Epithelial cell of esophagus (primary cell): ENCODE measurements at regions not wholly inside any gene's neighbourhood (a gene's known extent, or its start where the extent isn't known, plus 50 kb on each side); places are given as distances from the start of the nearest gene placed in this dataset.

Source experiments
- DNase-seq: peaks from one replicate; pipeline ENCODE4 v3.0.0; 2010; ENCODE audit warnings: low read depth
- H3K4me3 ChIP-seq: 2 replicates; pipeline ENCODE4 v1.5.1; 2011; ENCODE audit warnings: mild to moderate bottlenecking, low read length, control low read depth
- TF ChIP-seq, protein P1 (sequence below): IDR thresholded peaks from 2 replicates; pipeline ENCODE4 v1.5.1; 2011; ENCODE audit warnings: low read depth, mild to moderate bottlenecking, low read length, control low read depth, inconsistent platforms; ENCODE audit not compliant: insufficient read depth; ENCODE audit errors: missing control alignments

- DNase-seq: no peak
- TF ChIP-seq, protein P1, sequence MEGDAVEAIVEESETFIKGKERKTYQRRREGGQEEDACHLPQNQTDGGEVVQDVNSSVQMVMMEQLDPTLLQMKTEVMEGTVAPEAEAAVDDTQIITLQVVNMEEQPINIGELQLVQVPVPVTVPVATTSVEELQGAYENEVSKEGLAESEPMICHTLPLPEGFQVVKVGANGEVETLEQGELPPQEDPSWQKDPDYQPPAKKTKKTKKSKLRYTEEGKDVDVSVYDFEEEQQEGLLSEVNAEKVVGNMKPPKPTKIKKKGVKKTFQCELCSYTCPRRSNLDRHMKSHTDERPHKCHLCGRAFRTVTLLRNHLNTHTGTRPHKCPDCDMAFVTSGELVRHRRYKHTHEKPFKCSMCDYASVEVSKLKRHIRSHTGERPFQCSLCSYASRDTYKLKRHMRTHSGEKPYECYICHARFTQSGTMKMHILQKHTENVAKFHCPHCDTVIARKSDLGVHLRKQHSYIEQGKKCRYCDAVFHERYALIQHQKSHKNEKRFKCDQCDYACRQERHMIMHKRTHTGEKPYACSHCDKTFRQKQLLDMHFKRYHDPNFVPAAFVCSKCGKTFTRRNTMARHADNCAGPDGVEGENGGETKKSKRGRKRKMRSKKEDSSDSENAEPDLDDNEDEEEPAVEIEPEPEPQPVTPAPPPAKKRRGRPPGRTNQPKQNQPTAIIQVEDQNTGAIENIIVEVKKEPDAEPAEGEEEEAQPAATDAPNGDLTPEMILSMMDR: no peak
- H3K4me3 ChIP-seq: no peak overlapping the region
These were observed 134.8 kb upstream of the HMGA2 start for GRCh38 chr12:65689508-65689907.

DNA sequence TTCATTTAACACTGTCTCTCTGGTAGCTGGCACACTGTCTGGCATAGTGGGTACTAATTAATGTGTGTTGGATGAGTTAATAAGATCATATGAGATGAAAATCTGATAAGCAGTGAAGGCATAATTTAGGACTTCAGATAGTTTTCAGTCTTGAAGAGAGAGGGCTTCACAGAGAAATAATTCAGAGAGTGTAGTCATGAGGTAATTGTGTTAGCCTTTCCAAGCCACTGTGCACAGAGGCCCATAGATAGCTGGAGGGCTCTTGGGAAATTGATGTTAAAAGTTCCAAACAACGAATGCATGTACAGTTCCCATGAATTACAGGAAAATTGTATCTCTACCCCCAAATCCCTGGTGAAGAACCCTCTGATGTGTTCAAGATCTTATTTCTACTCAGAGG, 133.8 kb upstream of the HMGA2 start:
- TF ChIP-seq, protein P1: no peak
- H3K4me3 ChIP-seq: no peak overlapping the region
- DNase-seq: no peak

DNA sequence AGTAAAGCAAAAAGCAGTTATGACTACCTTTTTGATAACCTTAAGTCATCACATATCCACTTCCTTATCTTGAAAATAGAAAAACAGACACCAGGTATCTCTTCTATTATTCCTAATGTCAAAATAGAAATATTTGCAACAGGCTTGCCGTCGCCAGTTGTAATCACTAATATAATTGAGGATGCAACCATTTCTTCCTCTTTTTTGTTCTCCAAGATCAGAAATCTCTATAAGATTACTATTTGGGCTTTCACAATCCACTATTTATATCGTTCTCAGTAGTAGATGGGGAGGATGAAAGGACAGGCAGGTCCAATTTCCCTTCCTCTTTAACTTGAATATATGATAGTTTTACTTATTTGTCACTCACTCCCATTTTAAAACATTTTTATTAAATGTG, 130.2 kb upstream of the HMGA2 start:
- TF ChIP-seq, protein P1: no peak

DNA sequence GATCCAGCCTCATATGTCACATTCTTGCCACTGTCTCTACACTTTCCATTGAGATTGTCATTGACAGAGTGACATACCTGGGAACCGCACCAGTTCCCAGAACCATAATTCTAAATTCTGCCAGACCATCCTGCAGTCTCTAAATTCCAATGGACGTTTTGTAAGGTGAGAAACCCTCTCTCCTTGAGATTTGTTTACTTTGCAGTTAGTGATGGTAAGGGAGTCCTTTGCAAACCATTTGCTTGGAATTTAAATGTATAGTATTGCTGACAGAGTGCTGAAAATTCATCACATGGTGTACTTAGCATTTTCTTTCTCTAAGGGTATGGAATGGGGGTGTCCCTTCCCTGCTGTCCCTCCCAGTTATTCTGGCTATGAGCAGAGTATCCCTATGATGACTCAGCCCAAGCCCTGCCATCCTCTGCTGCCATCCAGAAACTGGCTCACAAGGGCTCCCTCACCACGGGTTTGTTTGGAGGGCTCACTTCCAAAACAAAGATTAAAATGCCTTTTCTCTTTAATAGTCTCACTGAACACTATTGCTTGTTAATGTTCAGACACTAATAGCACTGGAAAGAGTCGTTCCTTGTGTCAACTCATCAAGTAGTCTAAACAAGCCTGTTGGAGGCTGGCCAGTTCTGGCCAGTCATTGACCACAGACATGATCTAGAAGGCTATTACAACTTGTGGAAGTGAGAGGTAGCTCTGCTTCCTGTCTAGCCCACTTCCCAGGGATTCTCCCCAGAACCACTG, 129.0 kb upstream of the HMGA2 start:
- peak; percentile 93 for DNase-seq
- TF ChIP-seq, protein P1: no peak
- H3K4me3 ChIP-seq: no peak overlapping the region

More for the DNA sequence above, 130.2 kb upstream of the HMGA2 start:
- no peak for DNase-seq
- H3K4me3 ChIP-seq: no peak overlapping the region

GRCh38 chr12:65696227-65696626, 128.1 kb upstream of the HMGA2 start:
- TF ChIP-seq, protein P1: no peak
- H3K4me3 ChIP-seq: no peak overlapping the region
- peak; percentile 64 for DNase-seq

GRCh38 chr12:65699251-65699650, 125.0 kb upstream of the HMGA2 start:
- TF ChIP-seq, protein P1: peak; percentile 53
- H3K4me3 ChIP-seq: no peak overlapping the region

GRCh38 chr12:65703176-65703575, 121.1 kb upstream of the HMGA2 start:
- H3K4me3 ChIP-seq: no peak overlapping the region
- DNase-seq: no peak
- TF ChIP-seq, protein P1: no peak

More at GRCh38 chr12:65699251-65699650, 125.0 kb upstream of the HMGA2 start:
- DNase-seq: peak; percentile 61
